MM.1S (cell line): ENCODE measurements at regions not wholly inside any gene's neighbourhood (a gene's known extent, or its start where the extent isn't known, plus 50 kb on each side); places are given as distances from the start of the nearest gene placed in this dataset.

Source experiments
- EZH2 ChIP-seq: fragments of 300-600 bp; sonication (generic); optimal IDR thresholded peaks from 2 replicates; pipeline ENCODE3; 2017; ENCODE audit warnings: low read depth, mild to moderate bottlenecking, antibody characterized with exemption, low read length, mixed read lengths
- EZH2phosphoT487 ChIP-seq: fragments of 300-600 bp; sonication (generic); IDR thresholded peaks from 2 replicates; pipeline ENCODE4 v1.6.1; 2018; ENCODE audit warnings: antibody characterized with exemption, low read length
- TF ChIP-seq, protein P1 (sequence below): fragments of 300-600 bp; sonication (generic); IDR thresholded peaks from 2 replicates; pipeline ENCODE4 v1.5.1; 2016; ENCODE audit warnings: antibody characterized with exemption, low read length, mixed read lengths

DNA sequence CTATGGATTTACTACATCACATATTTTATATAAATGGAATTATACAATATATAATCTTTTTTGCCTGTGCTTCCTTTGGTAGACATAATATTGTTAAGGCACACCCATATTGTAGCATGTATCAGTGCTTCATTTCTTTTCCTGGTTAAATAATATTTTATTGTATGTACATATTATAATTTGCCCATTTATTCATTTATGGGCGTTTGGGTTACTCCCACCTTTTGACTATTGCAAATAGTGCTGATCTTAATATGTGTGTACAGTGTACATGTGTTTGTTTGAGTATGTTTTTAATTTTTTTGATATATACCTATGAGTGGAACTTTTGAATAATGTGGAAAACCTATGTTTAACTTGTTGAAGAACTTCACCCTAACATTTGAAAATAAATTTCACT, 804.2 kb downstream of the DHX35 start:
- TF ChIP-seq EZH2phosphoT487 (no peak), EZH2 (no peak)
- TF ChIP-seq, protein P1, sequence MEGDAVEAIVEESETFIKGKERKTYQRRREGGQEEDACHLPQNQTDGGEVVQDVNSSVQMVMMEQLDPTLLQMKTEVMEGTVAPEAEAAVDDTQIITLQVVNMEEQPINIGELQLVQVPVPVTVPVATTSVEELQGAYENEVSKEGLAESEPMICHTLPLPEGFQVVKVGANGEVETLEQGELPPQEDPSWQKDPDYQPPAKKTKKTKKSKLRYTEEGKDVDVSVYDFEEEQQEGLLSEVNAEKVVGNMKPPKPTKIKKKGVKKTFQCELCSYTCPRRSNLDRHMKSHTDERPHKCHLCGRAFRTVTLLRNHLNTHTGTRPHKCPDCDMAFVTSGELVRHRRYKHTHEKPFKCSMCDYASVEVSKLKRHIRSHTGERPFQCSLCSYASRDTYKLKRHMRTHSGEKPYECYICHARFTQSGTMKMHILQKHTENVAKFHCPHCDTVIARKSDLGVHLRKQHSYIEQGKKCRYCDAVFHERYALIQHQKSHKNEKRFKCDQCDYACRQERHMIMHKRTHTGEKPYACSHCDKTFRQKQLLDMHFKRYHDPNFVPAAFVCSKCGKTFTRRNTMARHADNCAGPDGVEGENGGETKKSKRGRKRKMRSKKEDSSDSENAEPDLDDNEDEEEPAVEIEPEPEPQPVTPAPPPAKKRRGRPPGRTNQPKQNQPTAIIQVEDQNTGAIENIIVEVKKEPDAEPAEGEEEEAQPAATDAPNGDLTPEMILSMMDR, result no peak
